GM12878 (cell line): ENCODE measurements at regions not wholly inside any gene's neighbourhood (a gene's known extent, or its start where the extent isn't known, plus 50 kb on each side); places are given as distances from the start of the nearest gene placed in this dataset.

Experiments
- ATAC-seq: fragments of 200-7000 bp; cut with Tn5 transposase; 3 replicates; pipeline ENCODE4 v1.9.1; 2020; ENCODE audit warnings: mild to moderate bottlenecking, moderate library complexity
- BruUV-seq: library from RNA; stranded (reverse); fragments of 400-500 nt; replicated peaks from 2 replicates; lab custom pipeline; 2021; lab: Mats Ljungman, UMichigan
- CTCF ChIA-PET: fragments of 300-600 bp; sonication (Branson Sonifier 250); formaldehyde crosslinking; extraction: SDS; loops from one replicate; lab custom pipeline; 2021; ENCODE audit warnings: inconsistent platforms; lab: Yijun Ruan, JAX
- POLR2A ChIA-PET: fragments of 350-600 bp; formaldehyde crosslinking; extraction: SDS; loops from one replicate; lab custom pipeline; 2021; ENCODE audit warnings: inconsistent platforms; lab: Charles Lee
- RAD21 ChIA-PET: fragments of 300-600 bp; sonication (Branson Sonifier 250); formaldehyde crosslinking; loops from one replicate; lab custom pipeline; 2023; ENCODE audit warnings: antibody characterized with exemption; ENCODE audit not compliant: unreplicated experiment; lab: Charles Lee
- SMC1A ChIA-PET: fragments of 300-600 bp; sonication (Branson Sonifier 250); formaldehyde crosslinking; loops from one replicate; lab custom pipeline; 2023; ENCODE audit not compliant: unreplicated experiment, uncharacterized antibody; lab: Charles Lee
- DNase-seq: peaks from one replicate; pipeline ENCODE4 v3.0.0-alpha.2; 2011; ENCODE audit warnings: low read depth, low spot score
- FAIRE-seq: peaks from 3 replicates; lab custom pipeline; 2011; peaks lifted over from hg19 to GRCh38; lab: Jason Lieb, UNC
- H2AFZ ChIP-seq: 2 replicates; pipeline ENCODE4 v1.6.0; 2011; ENCODE audit warnings: low read depth, low read length, control low read depth; ENCODE audit not compliant: control insufficient read depth
- H3K27ac ChIP-seq: 2 replicates; pipeline ENCODE4 v1.5.1; 2011; ENCODE audit warnings: control low read depth; ENCODE audit not compliant: control insufficient read depth, insufficient read depth
- H3K27me3 ChIP-seq, 2 experiments: replicated peaks in 1 of 2; 2 replicates each; pipeline versions ENCODE4 v1.6.0 to v1.6.1; 2011; ENCODE audit warnings: low read length in 1 of 2; ENCODE audit not compliant: control insufficient read depth in 2 of 2, insufficient read depth in 2 of 2
- H3K36me3 ChIP-seq, 2 experiments: 2 replicates each; pipeline ENCODE4 v1.5.1; 2011; ENCODE audit warnings: low read length in 1 of 2; ENCODE audit not compliant: control insufficient read depth in 2 of 2, insufficient read depth in 2 of 2
- H3K4me1 ChIP-seq: 2 replicates; pipeline ENCODE4 v1.6.1; 2011; ENCODE audit warnings: mild to moderate bottlenecking, low read length, moderate library complexity, mixed read lengths; ENCODE audit not compliant: control insufficient read depth, insufficient read depth
- H3K4me2 ChIP-seq: 2 replicates; pipeline ENCODE4 v1.6.0; 2011; ENCODE audit warnings: control low read depth; ENCODE audit not compliant: control insufficient read depth, insufficient read depth
- H3K4me3 ChIP-seq: fragments of 200-600 bp; sonication (generic); 2 replicates; pipeline ENCODE4 v1.5.1; 2016
- H3K79me2 ChIP-seq: 2 replicates; pipeline ENCODE4 v1.6.0; 2011; ENCODE audit warnings: low read length; ENCODE audit not compliant: control insufficient read depth, insufficient read depth
- H3K9ac ChIP-seq: 2 replicates; pipeline ENCODE4 v1.8.0; 2011; ENCODE audit warnings: low read length, control low read depth, mixed read lengths; ENCODE audit not compliant: control insufficient read depth, insufficient read depth
- H3K9me3 ChIP-seq: replicated peaks from 3 replicates; pipeline ENCODE4 v1.5.1; 2011; ENCODE audit warnings: mild to moderate bottlenecking, low read length; ENCODE audit not compliant: control insufficient read depth, insufficient read depth
- H4K20me1 ChIP-seq: 2 replicates; pipeline ENCODE4 v1.6.0; 2011; ENCODE audit not compliant: control insufficient read depth, insufficient read depth
- ATF7 ChIP-seq: fragments of 450-650 bp; IDR thresholded peaks from 2 replicates; pipeline ENCODE4 v1.6.1; 2016; ENCODE audit warnings: low read depth, mild to moderate bottlenecking
- ETV6 ChIP-seq, 2 experiments: fragments of 450-650 bp in 1 of 2; IDR thresholded peaks in 1 of 2; conservative IDR thresholded peaks in 1 of 2; 2 replicates each; pipeline ENCODE4 v1.6.1; 2014; ENCODE audit warnings: antibody characterized with exemption in 1 of 2, borderline replicate concordance in 1 of 2, low read depth in 1 of 2, mild to moderate bottlenecking in 1 of 2, moderate library complexity in 1 of 2
- MTA3 ChIP-seq: IDR thresholded peaks from 2 replicates; pipeline ENCODE4 v1.6.1; 2012; ENCODE audit warnings: low read length, inconsistent platforms, borderline replicate concordance
- MYC ChIP-seq: IDR thresholded peaks from 2 replicates; pipeline ENCODE4 v1.6.1; 2011; ENCODE audit warnings: mild to moderate bottlenecking, low read length, moderate library complexity, inconsistent platforms; ENCODE audit not compliant: insufficient read depth, insufficient replicate concordance, insufficient read length, severe bottlenecking
- SRF ChIP-seq, 2 experiments: IDR thresholded peaks; 2 replicates each; pipeline ENCODE4 v1.6.1; 2011; ENCODE audit warnings: low read depth in 2 of 2, low read length in 2 of 2, mild to moderate bottlenecking in 1 of 2, moderate library complexity in 1 of 2
- STAT3 ChIP-seq: IDR thresholded peaks from 2 replicates; pipeline ENCODE4 v1.6.1; 2011; ENCODE audit warnings: low read depth, low read length, improper control_type of control experiment
- USF1 ChIP-seq: IDR thresholded peaks from 2 replicates; pipeline ENCODE4 v1.6.1; 2011; ENCODE audit warnings: borderline replicate concordance, low read depth, mild to moderate bottlenecking, moderate library complexity, mixed read lengths, low read length; ENCODE audit not compliant: insufficient read depth; ENCODE audit errors: extremely low read length
- ZBED1 ChIP-seq: IDR thresholded peaks from 2 replicates; pipeline ENCODE4 v1.6.1; 2016; ENCODE audit warnings: borderline replicate concordance
- WGBS: methylation state at CpG from one replicate; pipeline ENCODE4 v1.1.6; 2016; ENCODE audit warnings: low lambda C conversion rate; ENCODE audit not compliant: insufficient replicate concordance, insufficient coverage; ENCODE audit errors: missing lambda C conversion rate; 5-methylcytosine and 5-hydroxymethylcytosine counted together
- in situ Hi-C: fragments of 300-500 bp; cut with MboI; formaldehyde crosslinking; loops from 9 replicates; pipeline ENCODE4 v1.14.3; 2018; ENCODE audit warnings: mixed read lengths
- intact Hi-C: fragments of 100-400 bp; cut with micrococcal nuclease; formaldehyde crosslinking; loops from one replicate; pipeline ENCODE4 v1.14.2; 2022; ENCODE audit not compliant: unreplicated experiment
- TF ChIP-seq, protein P1 (sequence below): fragments of 450-650 bp; IDR thresholded peaks from 2 replicates; pipeline ENCODE4 v1.6.1; 2016; ENCODE audit warnings: mild to moderate bottlenecking
- TF ChIP-seq, protein P2 (sequence below): fragments of 450-650 bp; formaldehyde crosslinking; IDR thresholded peaks from 2 replicates; pipeline ENCODE4 v1.4.0; 2020; ENCODE audit warnings: mild to moderate bottlenecking, moderate library complexity
- TF ChIP-seq, protein P3 (sequence below): fragments of 450-650 bp; IDR thresholded peaks from 2 replicates; pipeline ENCODE4 v1.6.1; 2016; ENCODE audit warnings: mild to moderate bottlenecking

GRCh38 chr14:104303705-104304425 lies 165.5 kb downstream of the KIF26A start (continued):
- TF ChIP-seq ETV6 (conservative IDR thresholded peaks at IDR 0.05 in 1 of 2, IDR thresholded peaks at IDR 0.05 in 1 of 2; ENCODE audit: borderline replicate concordance in 1 of 2, low read depth in 1 of 2) = no peak
- TF ChIP-seq, protein P1, sequence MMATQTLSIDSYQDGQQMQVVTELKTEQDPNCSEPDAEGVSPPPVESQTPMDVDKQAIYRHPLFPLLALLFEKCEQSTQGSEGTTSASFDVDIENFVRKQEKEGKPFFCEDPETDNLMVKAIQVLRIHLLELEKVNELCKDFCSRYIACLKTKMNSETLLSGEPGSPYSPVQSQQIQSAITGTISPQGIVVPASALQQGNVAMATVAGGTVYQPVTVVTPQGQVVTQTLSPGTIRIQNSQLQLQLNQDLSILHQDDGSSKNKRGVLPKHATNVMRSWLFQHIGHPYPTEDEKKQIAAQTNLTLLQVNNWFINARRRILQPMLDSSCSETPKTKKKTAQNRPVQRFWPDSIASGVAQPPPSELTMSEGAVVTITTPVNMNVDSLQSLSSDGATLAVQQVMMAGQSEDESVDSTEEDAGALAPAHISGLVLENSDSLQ = no peak
- no peak for TF ChIP-seq MYC

DNA sequence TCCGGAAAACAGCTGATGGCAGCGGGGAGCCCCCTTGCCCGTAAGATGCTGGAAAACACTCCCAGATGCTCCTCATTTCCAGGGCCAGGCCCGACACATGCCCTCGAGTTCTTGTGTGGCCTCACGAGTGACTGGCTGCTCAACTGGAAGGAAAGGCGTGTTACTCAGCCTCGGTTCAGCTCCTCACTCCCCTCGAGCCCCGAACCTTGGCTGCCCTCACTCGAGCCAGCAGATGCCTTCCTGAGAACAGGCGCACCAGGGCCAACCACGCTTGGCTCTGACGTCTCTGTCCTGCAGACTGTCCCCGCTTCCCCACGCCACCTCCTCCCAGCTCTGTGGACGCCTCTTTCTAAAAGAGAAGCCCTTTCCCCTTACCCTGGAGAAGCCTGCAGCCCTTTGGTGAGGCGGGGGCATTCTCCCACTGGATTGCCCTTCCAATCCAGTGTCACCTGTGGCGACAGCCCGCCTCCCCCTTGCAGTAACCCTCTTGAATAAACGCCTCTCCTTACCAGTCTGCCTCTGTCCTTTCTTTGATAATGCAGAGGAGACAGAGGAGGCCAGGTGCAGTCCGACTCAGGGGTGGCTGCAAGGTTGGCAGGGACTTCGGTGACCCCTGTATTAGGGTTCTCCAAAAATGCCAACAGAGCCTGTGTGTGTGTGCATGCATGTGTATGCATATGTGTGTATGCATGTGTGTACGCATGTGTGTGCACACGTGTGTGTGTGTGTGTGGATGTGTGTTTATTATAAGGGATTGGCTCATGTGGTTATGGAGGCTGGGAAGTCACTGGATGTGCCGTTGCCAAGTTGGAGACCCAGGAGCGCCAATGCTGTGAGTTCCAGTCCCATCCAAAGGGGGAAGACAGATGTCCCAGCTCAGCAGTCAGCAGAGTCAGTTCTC lies 166.3 kb downstream of the KIF26A start:
- H2AFZ ChIP-seq = no peak overlapping the region
- no peaks in the 10 kb centered on the region; a peak in 1 of 4 replicates for H3K27me3 ChIP-seq
- H3K27ac ChIP-seq = no peak overlapping the region
- no peak overlapping the region for H3K4me3 ChIP-seq
- DNase-seq = no peak
- in situ Hi-C loops (no loop called here), intact Hi-C loops (no loop called here)
- no peaks in the 10 kb centered on the region for H3K79me2 ChIP-seq
- H3K4me1 ChIP-seq = no peaks in the 10 kb centered on the region
- H3K4me2 ChIP-seq = no peak overlapping the region
- no peak for ATAC-seq
- H3K36me3 ChIP-seq = no peaks in the 10 kb centered on the region
- ChIA-PET CTCF (no interaction called here), RAD21 (no interaction called here), POLR2A (no interaction called here), SMC1A (no interaction called here)
- WGBS = 33% methylated on average over 27 of the region's 27 CpGs
- no TSS peak for BruUV-seq
- H3K9me3 ChIP-seq = no peaks in the 10 kb centered on the region
- no peak overlapping the region for H3K9ac ChIP-seq
- FAIRE-seq = no peak
- no peaks in the 10 kb centered on the region for H4K20me1 ChIP-seq
- no peak for TF ChIP-seq USF1
- TF ChIP-seq MTA3 = no peak
- TF ChIP-seq ZBED1 = no peak
- no peak for TF ChIP-seq SRF (IDR thresholded peaks at IDR 0.05; ENCODE audit: low read depth in 2 of 2, low read length in 2 of 2)
- TF ChIP-seq ATF7 = no peak
- TF ChIP-seq, protein P2, sequence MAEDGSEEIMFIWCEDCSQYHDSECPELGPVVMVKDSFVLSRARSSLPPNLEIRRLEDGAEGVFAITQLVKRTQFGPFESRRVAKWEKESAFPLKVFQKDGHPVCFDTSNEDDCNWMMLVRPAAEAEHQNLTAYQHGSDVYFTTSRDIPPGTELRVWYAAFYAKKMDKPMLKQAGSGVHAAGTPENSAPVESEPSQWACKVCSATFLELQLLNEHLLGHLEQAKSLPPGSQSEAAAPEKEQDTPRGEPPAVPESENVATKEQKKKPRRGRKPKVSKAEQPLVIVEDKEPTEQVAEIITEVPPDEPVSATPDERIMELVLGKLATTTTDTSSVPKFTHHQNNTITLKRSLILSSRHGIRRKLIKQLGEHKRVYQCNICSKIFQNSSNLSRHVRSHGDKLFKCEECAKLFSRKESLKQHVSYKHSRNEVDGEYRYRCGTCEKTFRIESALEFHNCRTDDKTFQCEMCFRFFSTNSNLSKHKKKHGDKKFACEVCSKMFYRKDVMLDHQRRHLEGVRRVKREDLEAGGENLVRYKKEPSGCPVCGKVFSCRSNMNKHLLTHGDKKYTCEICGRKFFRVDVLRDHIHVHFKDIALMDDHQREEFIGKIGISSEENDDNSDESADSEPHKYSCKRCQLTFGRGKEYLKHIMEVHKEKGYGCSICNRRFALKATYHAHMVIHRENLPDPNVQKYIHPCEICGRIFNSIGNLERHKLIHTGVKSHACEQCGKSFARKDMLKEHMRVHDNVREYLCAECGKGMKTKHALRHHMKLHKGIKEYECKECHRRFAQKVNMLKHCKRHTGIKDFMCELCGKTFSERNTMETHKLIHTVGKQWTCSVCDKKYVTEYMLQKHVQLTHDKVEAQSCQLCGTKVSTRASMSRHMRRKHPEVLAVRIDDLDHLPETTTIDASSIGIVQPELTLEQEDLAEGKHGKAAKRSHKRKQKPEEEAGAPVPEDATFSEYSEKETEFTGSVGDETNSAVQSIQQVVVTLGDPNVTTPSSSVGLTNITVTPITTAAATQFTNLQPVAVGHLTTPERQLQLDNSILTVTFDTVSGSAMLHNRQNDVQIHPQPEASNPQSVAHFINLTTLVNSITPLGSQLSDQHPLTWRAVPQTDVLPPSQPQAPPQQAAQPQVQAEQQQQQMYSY (CRISPR knock-in tag) = no peak
- no peak for TF ChIP-seq STAT3
- TF ChIP-seq, protein P3, sequence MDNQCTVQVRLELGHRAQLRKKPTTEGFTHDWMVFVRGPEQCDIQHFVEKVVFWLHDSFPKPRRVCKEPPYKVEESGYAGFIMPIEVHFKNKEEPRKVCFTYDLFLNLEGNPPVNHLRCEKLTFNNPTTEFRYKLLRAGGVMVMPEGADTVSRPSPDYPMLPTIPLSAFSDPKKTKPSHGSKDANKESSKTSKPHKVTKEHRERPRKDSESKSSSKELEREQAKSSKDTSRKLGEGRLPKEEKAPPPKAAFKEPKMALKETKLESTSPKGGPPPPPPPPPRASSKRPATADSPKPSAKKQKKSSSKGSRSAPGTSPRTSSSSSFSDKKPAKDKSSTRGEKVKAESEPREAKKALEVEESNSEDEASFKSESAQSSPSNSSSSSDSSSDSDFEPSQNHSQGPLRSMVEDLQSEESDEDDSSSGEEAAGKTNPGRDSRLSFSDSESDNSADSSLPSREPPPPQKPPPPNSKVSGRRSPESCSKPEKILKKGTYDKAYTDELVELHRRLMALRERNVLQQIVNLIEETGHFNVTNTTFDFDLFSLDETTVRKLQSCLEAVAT = no peak
